LNCaP clone FGC (cell line): ENCODE measurements at regions not wholly inside any gene's neighbourhood (a gene's known extent, or its start where the extent isn't known, plus 50 kb on each side); places are given as distances from the start of the nearest gene placed in this dataset.
"Not testable (repeated sequence)": the region's sequence is repeated elsewhere in the genome, so short reads cannot be mapped to it uniquely, and the experiment has no call there.

Source experiments
- DNase-seq: peaks from one replicate; pipeline ENCODE4 v3.0.0-alpha.2; 2011; ENCODE audit warnings: low read depth
- H3K4me3 ChIP-seq: 2 replicates; pipeline ENCODE4 v1.5.1; 2011; ENCODE audit warnings: mild to moderate bottlenecking, low read depth, low read length, control low read depth
- CTCF ChIP-seq: IDR thresholded peaks from 2 replicates; pipeline ENCODE4 v1.5.1; 2012; ENCODE audit warnings: mild to moderate bottlenecking; ENCODE audit not compliant: control insufficient read depth, insufficient read depth; ENCODE audit errors: extremely low read depth

GRCh38 chr1:89436856-89437255 is 73.0 kb downstream of the GBP6 start:
- DNase-seq = no peak
- no peak overlapping the region for H3K4me3 ChIP-seq
- TF ChIP-seq CTCF = no peak

DNA sequence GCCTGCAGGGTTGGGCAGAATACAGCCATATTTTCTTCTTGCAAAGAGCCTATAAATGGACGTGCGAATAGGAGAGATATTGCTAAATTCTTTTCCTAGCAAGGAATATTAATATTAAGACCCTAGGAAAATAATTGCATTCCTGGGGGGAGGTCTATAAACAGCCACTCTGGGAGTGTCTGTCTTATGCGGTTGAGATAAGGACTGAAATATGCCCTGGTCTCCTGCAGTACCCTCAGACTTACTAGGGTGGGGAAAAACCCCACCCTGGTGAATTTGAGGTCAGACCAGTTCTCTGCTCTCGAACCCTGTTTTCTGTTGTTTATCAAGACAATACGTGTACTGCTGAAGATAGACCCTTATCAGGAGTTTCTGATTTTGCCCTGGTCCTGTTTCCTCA is 74.4 kb downstream of the GBP6 start:
- H3K4me3 ChIP-seq, DNase-seq: not testable (repeated sequence)

- TF ChIP-seq CTCF = no peak
- DNase-seq = no peak
These were observed 77.1 kb downstream of the GBP6 start for GRCh38 chr1:89440911-89441310.

GRCh38 chr1:89444791-89445190 is 79.8 kb upstream of the LRRC8B start:
- H3K4me3 ChIP-seq = no peak overlapping the region
- DNase-seq = no peak
- TF ChIP-seq CTCF = no peak

More at GRCh38 chr1:89440911-89441310, 77.1 kb downstream of the GBP6 start:
- no peak overlapping the region for H3K4me3 ChIP-seq

DNA sequence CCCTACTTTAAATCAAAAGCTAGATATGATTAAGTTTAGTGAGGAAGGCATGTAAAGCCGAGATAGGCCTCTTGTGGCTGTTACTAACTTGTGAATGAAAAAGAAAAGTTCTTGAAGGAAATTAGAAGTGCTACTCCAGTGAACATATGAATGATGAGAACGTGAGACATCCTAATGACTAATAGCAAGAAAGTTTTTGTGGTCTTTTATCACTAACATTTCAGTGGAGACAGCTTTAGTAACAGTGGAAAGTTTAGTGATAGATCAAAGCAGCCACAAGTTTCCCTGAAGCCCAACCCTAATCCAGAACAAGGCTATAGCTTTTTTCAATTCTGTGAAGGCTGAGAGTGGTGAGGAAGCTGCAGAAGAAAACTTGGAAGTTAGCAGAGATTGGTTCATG is 73.6 kb upstream of the LRRC8B start:
- DNase-seq = no peak
- no peak overlapping the region for H3K4me3 ChIP-seq
- no peak for TF ChIP-seq CTCF

DNA sequence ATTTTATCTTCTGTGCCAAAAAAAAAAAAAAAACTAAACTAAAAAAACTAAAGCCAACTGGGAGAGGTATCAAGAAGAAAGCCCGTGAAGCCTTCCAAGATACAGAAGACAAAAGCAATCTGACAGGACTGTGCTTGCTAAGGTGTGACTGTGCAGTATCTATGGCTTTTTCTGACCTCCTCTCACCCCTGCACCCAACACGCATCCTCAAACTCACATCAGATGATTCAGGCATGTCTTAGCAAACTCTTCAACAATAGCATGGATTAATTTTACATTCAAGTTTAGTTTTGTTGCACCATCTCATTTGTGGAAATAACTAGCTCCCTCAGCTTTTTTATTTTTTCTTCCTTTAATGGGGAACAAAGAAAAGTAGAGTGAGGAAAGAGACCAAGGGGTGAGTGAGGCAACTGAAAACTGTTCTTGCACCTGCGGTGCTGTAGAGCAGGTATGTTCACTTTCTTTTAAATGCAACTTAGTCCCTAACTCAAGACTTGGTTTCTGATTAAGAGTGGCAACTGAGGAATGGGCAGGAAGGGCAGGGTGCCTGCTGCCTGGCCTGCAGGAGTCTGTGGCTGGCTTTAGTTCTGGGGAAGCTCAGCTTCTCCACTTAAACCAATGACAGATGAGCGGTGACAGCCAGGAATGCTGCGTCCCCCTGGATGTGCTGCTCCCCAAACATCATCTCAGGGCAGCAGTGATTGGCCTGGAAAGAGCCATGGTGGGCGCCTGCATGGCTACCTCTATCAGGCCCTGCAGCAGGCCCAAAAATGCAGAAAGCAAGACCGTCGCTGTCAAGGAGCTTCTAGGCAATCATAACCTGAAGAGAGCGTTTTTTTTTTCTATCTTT is 71.3 kb upstream of the LRRC8B start:
- DNase-seq = no peak
- no peak overlapping the region for H3K4me3 ChIP-seq
- TF ChIP-seq CTCF = no peak

GRCh38 chr1:89454845-89455521 is 69.6 kb upstream of the LRRC8B start:
- H3K4me3 ChIP-seq = no peak overlapping the region
- peak; percentile 62 for TF ChIP-seq CTCF
- peak; percentile 46 for DNase-seq
